Endothelial cell of umbilical vein (primary cell): ENCODE measurements at regions not wholly inside any gene's neighbourhood (a gene's known extent, or its start where the extent isn't known, plus 50 kb on each side); places are given as distances from the start of the nearest gene placed in this dataset.

Experiments used
- EZH2 ChIP-seq: IDR thresholded peaks from 2 replicates; pipeline ENCODE4 v1.6.1; 2012; ENCODE audit warnings: borderline replicate concordance, low read depth, mild to moderate bottlenecking, moderate library complexity, low read length, inconsistent platforms; ENCODE audit not compliant: severe bottlenecking
- FOS ChIP-seq: IDR thresholded peaks from 2 replicates; pipeline ENCODE4 v1.6.1; 2011; ENCODE audit warnings: mild to moderate bottlenecking, low read length, moderate library complexity, borderline replicate concordance; ENCODE audit not compliant: insufficient read depth
- GATA2 ChIP-seq: IDR thresholded peaks from 2 replicates; pipeline ENCODE4 v1.7.0; 2011; ENCODE audit warnings: low read depth, mild to moderate bottlenecking, moderate library complexity, mixed read lengths, low read length; ENCODE audit not compliant: insufficient read length, insufficient read depth
- JUN ChIP-seq: IDR thresholded peaks from 2 replicates; pipeline ENCODE4 v1.6.1; 2011; ENCODE audit warnings: borderline replicate concordance, low read depth; ENCODE audit not compliant: insufficient read length, insufficient read depth
- MAX ChIP-seq: IDR thresholded peaks from 2 replicates; pipeline ENCODE4 v1.6.1; 2011; ENCODE audit not compliant: insufficient read depth, insufficient read length
- MYC ChIP-seq: IDR thresholded peaks from one replicate; pipeline ENCODE4 v1.6.1; 2011; ENCODE audit warnings: mild to moderate bottlenecking, low read depth, low read length
- POLR2A ChIP-seq: IDR thresholded peaks from 2 replicates; pipeline ENCODE4 v1.6.1; 2012; ENCODE audit warnings: low read depth, mild to moderate bottlenecking, control low read depth, low read length
- POLR2AphosphoS5 ChIP-seq: IDR thresholded peaks from 2 replicates; pipeline ENCODE4 v1.6.1; 2012; ENCODE audit warnings: low read depth, mild to moderate bottlenecking, control low read depth, low read length, moderate library complexity; ENCODE audit not compliant: insufficient read depth
- TF ChIP-seq, protein P1 (sequence below), 2 donors: IDR thresholded peaks; 1 replicate in 1 of 2; 2 replicates in 1 of 2; pipeline ENCODE4 v1.5.1; 2011; ENCODE audit warnings: low read length in 2 of 2, mild to moderate bottlenecking in 2 of 2, moderate library complexity in 2 of 2, control low read depth in 1 of 2, inconsistent platforms in 1 of 2, low read depth in 1 of 2; ENCODE audit not compliant: insufficient read depth in 1 of 2; ENCODE audit errors: extremely low read depth in 1 of 2

DNA sequence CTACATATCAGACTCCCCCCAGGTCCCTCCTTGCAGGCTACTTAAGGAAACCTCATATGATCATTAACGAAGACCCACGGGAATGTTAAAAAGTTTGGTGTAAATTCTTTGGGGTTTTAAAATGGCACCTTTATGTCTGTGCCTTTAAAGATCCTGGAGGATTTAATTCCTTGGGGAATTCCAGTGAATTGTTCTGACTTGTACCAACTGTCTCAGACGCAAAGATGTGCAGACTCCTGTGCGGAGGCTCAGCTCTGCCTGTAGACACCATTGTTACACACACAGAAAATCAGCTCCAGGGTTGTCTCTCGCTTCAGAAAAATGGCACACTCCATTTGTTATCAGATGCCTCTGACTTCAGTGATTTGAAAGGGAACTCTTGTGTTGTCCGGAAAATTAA lies 414.4 kb upstream of the CFAP20DC start:
- TF ChIP-seq, protein P1, sequence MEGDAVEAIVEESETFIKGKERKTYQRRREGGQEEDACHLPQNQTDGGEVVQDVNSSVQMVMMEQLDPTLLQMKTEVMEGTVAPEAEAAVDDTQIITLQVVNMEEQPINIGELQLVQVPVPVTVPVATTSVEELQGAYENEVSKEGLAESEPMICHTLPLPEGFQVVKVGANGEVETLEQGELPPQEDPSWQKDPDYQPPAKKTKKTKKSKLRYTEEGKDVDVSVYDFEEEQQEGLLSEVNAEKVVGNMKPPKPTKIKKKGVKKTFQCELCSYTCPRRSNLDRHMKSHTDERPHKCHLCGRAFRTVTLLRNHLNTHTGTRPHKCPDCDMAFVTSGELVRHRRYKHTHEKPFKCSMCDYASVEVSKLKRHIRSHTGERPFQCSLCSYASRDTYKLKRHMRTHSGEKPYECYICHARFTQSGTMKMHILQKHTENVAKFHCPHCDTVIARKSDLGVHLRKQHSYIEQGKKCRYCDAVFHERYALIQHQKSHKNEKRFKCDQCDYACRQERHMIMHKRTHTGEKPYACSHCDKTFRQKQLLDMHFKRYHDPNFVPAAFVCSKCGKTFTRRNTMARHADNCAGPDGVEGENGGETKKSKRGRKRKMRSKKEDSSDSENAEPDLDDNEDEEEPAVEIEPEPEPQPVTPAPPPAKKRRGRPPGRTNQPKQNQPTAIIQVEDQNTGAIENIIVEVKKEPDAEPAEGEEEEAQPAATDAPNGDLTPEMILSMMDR (IDR thresholded peaks at IDR 0.05; ENCODE audit: extremely low read depth in 1 of 2, insufficient read depth in 1 of 2, low read depth in 1 of 2, low read length in 2 of 2), result no peak
- TF ChIP-seq POLR2AphosphoS5 (no peak), EZH2 (no peak), POLR2A (no peak), MAX (no peak), JUN (no peak), FOS (no peak), GATA2 (no peak), MYC (no peak)
